Ishikawa (cell line): ENCODE measurements at regions not wholly inside any gene's neighbourhood (a gene's known extent, or its start where the extent isn't known, plus 50 kb on each side); places are given as distances from the start of the nearest gene placed in this dataset.

ENCODE experiments used
- CEBPB ChIP-seq: IDR thresholded peaks from 2 replicates; pipeline ENCODE4 v1.6.1; 2012
- CREB1 ChIP-seq: IDR thresholded peaks from 2 replicates; pipeline ENCODE4 v1.6.1; 2012; ENCODE audit warnings: low read depth
- EGR1 ChIP-seq: IDR thresholded peaks from 2 replicates; pipeline ENCODE4 v1.6.1; 2012
- EP300 ChIP-seq: IDR thresholded peaks from 2 replicates; pipeline ENCODE4 v1.6.1; 2012; ENCODE audit warnings: borderline replicate concordance
- FOXM1 ChIP-seq: IDR thresholded peaks from 2 replicates; pipeline ENCODE4 v1.6.1; 2012; ENCODE audit warnings: low read depth, borderline replicate concordance
- MAX ChIP-seq: IDR thresholded peaks from 2 replicates; pipeline ENCODE4 v1.6.1; 2012
- NFIC ChIP-seq: IDR thresholded peaks from 2 replicates; pipeline ENCODE4 v1.6.1; 2012
- RAD21 ChIP-seq: IDR thresholded peaks from 2 replicates; pipeline ENCODE4 v1.6.1; 2012; ENCODE audit warnings: low read depth
- TAF1 ChIP-seq: IDR thresholded peaks from 2 replicates; pipeline ENCODE4 v1.6.1; 2012; ENCODE audit warnings: low read depth, mild to moderate bottlenecking
- TCF12 ChIP-seq: IDR thresholded peaks from 2 replicates; pipeline ENCODE4 v1.6.1; 2012; ENCODE audit warnings: low read depth
- TEAD4 ChIP-seq: IDR thresholded peaks from 2 replicates; pipeline ENCODE4 v1.6.1; 2012
- USF1 ChIP-seq: IDR thresholded peaks from 2 replicates; pipeline ENCODE4 v1.6.1; 2012
- YY1 ChIP-seq: IDR thresholded peaks from 2 replicates; pipeline ENCODE4 v1.6.1; 2012; ENCODE audit warnings: low read depth
- ZBTB7A ChIP-seq: IDR thresholded peaks from 2 replicates; pipeline ENCODE4 v1.6.1; 2012; ENCODE audit warnings: low read depth
- TF ChIP-seq, protein P1 (sequence below): IDR thresholded peaks from 2 replicates; pipeline ENCODE4 v1.6.1; 2012; ENCODE audit warnings: low read depth, mild to moderate bottlenecking

GRCh38 chr2:130264046-130264445, 65.8 kb upstream of the TUBA3E start:
- TF ChIP-seq TEAD4 (no peak), NFIC (no peak), ZBTB7A (no peak), MAX (no peak), CEBPB (no peak), USF1 (no peak), RAD21 (no peak), CREB1 (no peak), EP300 (no peak)

GRCh38 chr2:130263606-130264005, 65.4 kb upstream of the TUBA3E start:
- no peak for TF ChIP-seq EGR1
- TF ChIP-seq NFIC, result no peak
- TF ChIP-seq FOXM1, result no peak
- TF ChIP-seq CEBPB, result no peak
- no peak for TF ChIP-seq USF1
- no peak for TF ChIP-seq TAF1
- no peak for TF ChIP-seq TCF12
- TF ChIP-seq ZBTB7A, result no peak
- no peak for TF ChIP-seq EP300
- TF ChIP-seq TEAD4, result no peak
- TF ChIP-seq MAX, result no peak
- TF ChIP-seq RAD21, result no peak
- TF ChIP-seq YY1, result no peak
- no peak for TF ChIP-seq CREB1
- TF ChIP-seq, protein P1, sequence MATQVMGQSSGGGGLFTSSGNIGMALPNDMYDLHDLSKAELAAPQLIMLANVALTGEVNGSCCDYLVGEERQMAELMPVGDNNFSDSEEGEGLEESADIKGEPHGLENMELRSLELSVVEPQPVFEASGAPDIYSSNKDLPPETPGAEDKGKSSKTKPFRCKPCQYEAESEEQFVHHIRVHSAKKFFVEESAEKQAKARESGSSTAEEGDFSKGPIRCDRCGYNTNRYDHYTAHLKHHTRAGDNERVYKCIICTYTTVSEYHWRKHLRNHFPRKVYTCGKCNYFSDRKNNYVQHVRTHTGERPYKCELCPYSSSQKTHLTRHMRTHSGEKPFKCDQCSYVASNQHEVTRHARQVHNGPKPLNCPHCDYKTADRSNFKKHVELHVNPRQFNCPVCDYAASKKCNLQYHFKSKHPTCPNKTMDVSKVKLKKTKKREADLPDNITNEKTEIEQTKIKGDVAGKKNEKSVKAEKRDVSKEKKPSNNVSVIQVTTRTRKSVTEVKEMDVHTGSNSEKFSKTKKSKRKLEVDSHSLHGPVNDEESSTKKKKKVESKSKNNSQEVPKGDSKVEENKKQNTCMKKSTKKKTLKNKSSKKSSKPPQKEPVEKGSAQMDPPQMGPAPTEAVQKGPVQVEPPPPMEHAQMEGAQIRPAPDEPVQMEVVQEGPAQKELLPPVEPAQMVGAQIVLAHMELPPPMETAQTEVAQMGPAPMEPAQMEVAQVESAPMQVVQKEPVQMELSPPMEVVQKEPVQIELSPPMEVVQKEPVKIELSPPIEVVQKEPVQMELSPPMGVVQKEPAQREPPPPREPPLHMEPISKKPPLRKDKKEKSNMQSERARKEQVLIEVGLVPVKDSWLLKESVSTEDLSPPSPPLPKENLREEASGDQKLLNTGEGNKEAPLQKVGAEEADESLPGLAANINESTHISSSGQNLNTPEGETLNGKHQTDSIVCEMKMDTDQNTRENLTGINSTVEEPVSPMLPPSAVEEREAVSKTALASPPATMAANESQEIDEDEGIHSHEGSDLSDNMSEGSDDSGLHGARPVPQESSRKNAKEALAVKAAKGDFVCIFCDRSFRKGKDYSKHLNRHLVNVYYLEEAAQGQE, result no peak

DNA sequence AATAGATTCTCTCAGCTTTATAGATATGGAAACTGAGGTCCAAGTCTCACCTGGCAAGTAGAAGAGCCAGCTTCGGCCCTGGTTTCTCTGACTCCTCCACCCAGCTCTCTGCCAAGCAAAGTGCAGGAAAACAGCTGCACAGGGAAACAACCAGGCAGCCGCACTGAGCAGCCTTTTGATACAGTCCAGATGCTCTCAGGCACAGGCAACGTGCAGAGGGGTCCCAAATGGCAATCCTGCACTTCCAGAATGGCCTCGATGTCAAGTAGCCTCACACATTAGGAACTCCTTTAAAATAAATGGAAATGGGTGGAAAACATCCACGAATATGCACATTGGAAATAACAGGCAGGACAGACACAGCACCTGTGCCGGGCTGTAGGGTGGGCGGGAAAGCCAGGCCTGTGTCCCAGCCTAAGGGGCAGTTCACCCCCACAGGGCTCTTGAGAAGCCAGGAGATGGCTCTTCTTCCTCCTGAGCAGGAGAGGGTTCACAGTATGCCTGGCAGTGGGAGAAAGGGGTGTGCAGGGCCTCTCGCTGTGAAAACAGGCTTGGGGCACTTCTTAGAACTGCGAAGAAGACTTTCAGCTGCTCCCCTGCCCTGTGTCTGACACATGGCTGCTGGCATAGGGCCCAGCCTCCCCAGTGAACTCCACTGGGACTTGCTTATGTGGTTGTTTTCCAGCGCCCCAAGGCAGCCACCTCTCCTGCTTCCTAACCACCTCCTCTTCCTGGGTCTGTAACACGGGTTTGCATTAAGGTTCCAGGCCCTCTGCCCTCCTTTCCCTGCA, 63.9 kb upstream of the TUBA3E start:
- no peak for TF ChIP-seq EP300
- TF ChIP-seq EGR1, result no peak
- no peak for TF ChIP-seq FOXM1
- no peak for TF ChIP-seq CREB1
- TF ChIP-seq ZBTB7A, result no peak
- TF ChIP-seq TAF1, result no peak
- TF ChIP-seq YY1, result no peak
- TF ChIP-seq TCF12, result no peak
- TF ChIP-seq RAD21, result no peak

- no peak for TF ChIP-seq CREB1
- no peak for TF ChIP-seq FOXM1
- no peak for TF ChIP-seq TCF12
- TF ChIP-seq MAX, result no peak
- TF ChIP-seq YY1, result no peak
- no peak for TF ChIP-seq TAF1
- TF ChIP-seq, protein P1, result no peak
- TF ChIP-seq CEBPB, result no peak
- no peak for TF ChIP-seq USF1
- TF ChIP-seq EGR1, result no peak
- no peak for TF ChIP-seq ZBTB7A
- TF ChIP-seq TEAD4, result no peak
- no peak for TF ChIP-seq NFIC
- no peak for TF ChIP-seq RAD21
- no peak for TF ChIP-seq EP300
These were observed 62.9 kb upstream of the TUBA3E start for GRCh38 chr2:130261099-130261498.

DNA sequence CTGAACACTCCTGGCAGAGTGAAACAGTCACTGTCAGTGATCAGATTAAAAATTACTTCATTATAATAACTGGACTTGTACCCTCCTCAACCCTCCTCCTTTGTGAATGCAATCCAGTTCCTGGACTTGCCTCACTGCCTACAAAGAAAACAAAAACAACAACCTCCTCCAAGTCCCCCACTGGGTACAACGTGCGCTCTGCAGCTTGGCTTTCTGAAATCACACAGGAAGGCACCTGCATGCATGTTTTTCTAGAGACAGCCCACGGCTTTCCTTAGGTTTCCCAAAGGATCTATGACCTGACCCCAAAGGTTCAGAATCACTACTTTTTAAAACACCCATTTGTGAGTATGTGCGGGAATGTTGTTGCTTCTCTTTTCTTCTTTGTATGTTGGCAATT, 61.4 kb upstream of the TUBA3E start:
- no peak for TF ChIP-seq TAF1
- no peak for TF ChIP-seq EP300
- no peak for TF ChIP-seq TEAD4
- TF ChIP-seq USF1, result no peak
- no peak for TF ChIP-seq TCF12
- TF ChIP-seq CREB1, result no peak
- TF ChIP-seq, protein P1, result no peak
- TF ChIP-seq YY1, result no peak
- TF ChIP-seq ZBTB7A, result no peak
- TF ChIP-seq RAD21, result no peak
- no peak for TF ChIP-seq EGR1
- TF ChIP-seq FOXM1, result no peak
- TF ChIP-seq CEBPB, result no peak
- TF ChIP-seq NFIC, result no peak
- TF ChIP-seq MAX, result no peak
